Breast epithelium (tissue), 4 donors: ENCODE measurements at regions not wholly inside any gene's neighbourhood (a gene's known extent, or its start where the extent isn't known, plus 50 kb on each side); places are given as distances from the start of the nearest gene placed in this dataset.

Experiments used
- DNase-seq, 2 donors: peaks; one replicate each; pipeline ENCODE4 v3.0.0-alpha.2; 2019; ENCODE audit warnings: low spot score in 2 of 2
- H3K27ac ChIP-seq, 2 donors: fragments of 200-600 bp; sonication (generic) in 1 of 2; one replicate each; pipeline ENCODE4 v1.5.1; 2016 to 2019; ENCODE audit warnings: mild to moderate bottlenecking in 1 of 2
- H3K27me3 ChIP-seq, 2 donors: fragments of 200-600 bp; sonication (generic) in 1 of 2; one replicate each; pipeline versions ENCODE4 v1.5.1 to v1.6.0; 2017 to 2019; ENCODE audit warnings: control low read depth in 1 of 2, mild to moderate bottlenecking in 1 of 2
- H3K36me3 ChIP-seq: fragments of 200-600 bp; one replicate; pipeline ENCODE4 v1.5.1; 2019
- H3K4me1 ChIP-seq, 2 donors: fragments of 200-600 bp; sonication (generic); one replicate each; pipeline ENCODE4 v1.5.1; 2016 to 2019; ENCODE audit warnings: control low read depth in 1 of 2
- H3K4me3 ChIP-seq, 3 donors: fragments of 200-600 bp; sonication (generic); 1 replicate in 2 of 3; 2 replicates in 1 of 3; pipeline ENCODE4 v1.5.1; 2016 to 2019; ENCODE audit warnings: mild to moderate bottlenecking in 3 of 3, moderate library complexity in 2 of 3
- H3K9me3 ChIP-seq, 2 donors: fragments of 200-600 bp; sonication (generic) in 1 of 2; one replicate each; pipeline ENCODE4 v1.5.1; 2016 to 2019; ENCODE audit warnings: control low read depth in 1 of 2
- CTCF ChIP-seq, 3 donors: fragments of 450-650 bp; IDR thresholded peaks; one replicate each; pipeline ENCODE4 v1.5.1; 2016 to 2017; ENCODE audit warnings: antibody characterized with exemption in 3 of 3, mild to moderate bottlenecking in 3 of 3, moderate library complexity in 3 of 3
- POLR2A ChIP-seq: fragments of 450-650 bp; IDR thresholded peaks from one replicate; pipeline ENCODE4 v1.6.1; 2016; ENCODE audit warnings: antibody characterized with exemption, mild to moderate bottlenecking, moderate library complexity
- POLR2AphosphoS5 ChIP-seq, 3 donors: sonication (generic); formaldehyde crosslinking; IDR thresholded peaks; one replicate each; pipeline ENCODE4 v1.6.1; 2017; ENCODE audit warnings: antibody characterized with exemption in 3 of 3
- intact Hi-C: fragments of 100-400 bp; cut with DNase I; formaldehyde crosslinking; loops from one replicate; pipeline ENCODE4 v1.15.1; 2023; ENCODE audit warnings: low total_unique reads

DNA sequence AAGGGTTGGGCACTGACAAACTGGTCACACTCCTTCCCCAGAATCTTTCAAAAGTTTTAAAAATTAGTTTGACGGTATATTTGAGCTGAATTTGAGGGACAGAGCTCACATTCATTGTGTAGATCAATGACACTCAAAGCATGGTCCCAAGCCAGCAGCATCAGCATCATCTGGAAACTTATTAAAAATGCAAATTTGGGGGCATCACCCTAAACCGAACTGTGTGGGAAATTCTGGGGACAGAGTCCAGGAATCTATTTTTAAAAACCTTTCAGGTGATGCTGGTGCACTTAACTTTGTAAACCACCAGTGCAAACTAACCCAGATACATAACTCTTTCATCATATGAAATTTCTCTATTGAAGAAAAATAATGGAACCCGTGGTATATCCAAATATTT lies 58.1 kb upstream of the MTAP start:
- TF ChIP-seq POLR2AphosphoS5 (IDR thresholded peaks at IDR 0.05) (no peak), POLR2A (no peak), CTCF (IDR thresholded peaks at IDR 0.05) (no peak)
- Histone ChIP-seq H3K4me1 (no peaks in the 10 kb centered on the region), H3K27ac (no peak overlapping the region), H3K4me3 (no peak overlapping the region), H3K36me3 (no peaks in the 10 kb centered on the region), H3K27me3 (no peaks in the 10 kb centered on the region), H3K9me3 (no peaks in the 10 kb centered on the region)
- intact Hi-C loops, result no loop called here
- DNase-seq, result no peak

DNA sequence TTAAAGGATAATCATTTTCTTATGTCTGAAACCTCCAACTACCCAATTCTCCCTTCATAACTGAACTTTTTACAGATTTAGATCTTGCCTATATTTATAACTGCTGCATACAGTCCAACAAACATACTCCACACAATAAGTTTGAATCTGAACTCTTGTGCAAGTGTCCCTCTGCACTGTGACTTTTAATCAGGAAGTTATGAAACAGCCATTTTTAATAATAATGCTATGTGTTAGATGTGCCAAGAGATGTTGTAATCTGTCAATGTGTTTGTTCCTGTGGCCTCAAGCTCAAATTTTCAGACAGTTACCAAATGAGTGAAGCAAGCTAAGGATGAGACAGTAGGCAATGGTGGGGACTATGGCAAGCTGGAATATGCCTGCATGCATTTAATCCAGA lies 57.6 kb upstream of the MTAP start:
- no peak overlapping the region for H3K27ac ChIP-seq
- no peaks in the 10 kb centered on the region for H3K4me1 ChIP-seq
- H3K9me3 ChIP-seq, result no peaks in the 10 kb centered on the region
- no peak for TF ChIP-seq CTCF (IDR thresholded peaks at IDR 0.05)
- TF ChIP-seq POLR2AphosphoS5 (IDR thresholded peaks at IDR 0.05), result no peak
- no peak for TF ChIP-seq POLR2A
- no peaks in the 10 kb centered on the region for H3K27me3 ChIP-seq
- no peaks in the 10 kb centered on the region for H3K36me3 ChIP-seq
- intact Hi-C loops, result no loop called here
- H3K4me3 ChIP-seq, result no peak overlapping the region
- DNase-seq, result no peak

DNA sequence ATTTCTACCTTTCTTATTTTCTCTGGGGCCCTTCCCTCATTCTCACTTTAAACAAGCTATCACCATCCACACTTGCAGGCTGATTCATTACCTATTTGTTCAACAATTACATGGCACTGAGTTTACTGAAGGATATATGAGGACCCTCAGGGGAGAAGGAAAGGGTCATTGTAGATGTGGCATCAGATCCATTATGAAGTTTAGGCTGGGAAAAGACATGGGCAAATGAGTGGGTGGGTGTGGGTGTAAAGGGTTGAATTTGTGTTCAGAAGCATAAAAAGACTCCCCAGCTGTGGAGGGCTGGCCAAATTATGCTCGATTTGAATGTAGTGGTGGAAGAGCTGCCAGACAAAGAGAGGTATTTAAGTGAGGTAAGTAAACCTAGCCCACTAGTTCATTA lies 55.9 kb upstream of the MTAP start:
- intact Hi-C loops, result no loop called here

DNA sequence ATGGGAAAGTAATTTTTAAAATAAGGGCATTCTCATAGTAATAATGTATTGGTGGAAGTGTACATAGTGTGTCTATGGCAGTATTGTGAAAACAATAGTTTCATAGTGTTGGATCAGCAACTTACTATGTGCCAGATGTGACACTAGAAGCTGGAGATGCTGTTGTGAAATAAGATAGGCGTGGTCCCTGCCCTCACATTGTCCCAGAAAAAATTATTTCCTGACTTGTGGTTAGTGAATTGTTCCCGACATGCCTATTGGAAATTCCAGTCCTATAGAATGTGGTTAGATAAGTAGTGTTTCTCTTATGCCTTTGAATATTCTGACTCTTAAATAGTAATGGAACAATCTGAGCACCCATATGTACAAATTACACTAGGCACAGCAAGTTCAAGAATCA lies 55.3 kb upstream of the MTAP start:
- Histone ChIP-seq H3K4me3 (no peak overlapping the region), H3K9me3 (no peaks in the 10 kb centered on the region), H3K27ac (no peak overlapping the region), H3K4me1 (no peaks in the 10 kb centered on the region), H3K27me3 (no peaks in the 10 kb centered on the region), H3K36me3 (no peaks in the 10 kb centered on the region)
- intact Hi-C loops, result no loop called here
- no peak for TF ChIP-seq CTCF (IDR thresholded peaks at IDR 0.05)
- TF ChIP-seq POLR2A, result no peak
- TF ChIP-seq POLR2AphosphoS5 (IDR thresholded peaks at IDR 0.05), result no peak
- no peak for DNase-seq

More for the DNA sequence above, 55.9 kb upstream of the MTAP start:
- Histone ChIP-seq H3K9me3 (no peaks in the 10 kb centered on the region), H3K4me3 (no peak overlapping the region), H3K4me1 (no peaks in the 10 kb centered on the region), H3K27me3 (no peaks in the 10 kb centered on the region), H3K36me3 (no peaks in the 10 kb centered on the region), H3K27ac (no peak overlapping the region)
- no peak for TF ChIP-seq POLR2A
- TF ChIP-seq CTCF (IDR thresholded peaks at IDR 0.05), result no peak
- no peak for TF ChIP-seq POLR2AphosphoS5 (IDR thresholded peaks at IDR 0.05)
- DNase-seq, result no peak

DNA sequence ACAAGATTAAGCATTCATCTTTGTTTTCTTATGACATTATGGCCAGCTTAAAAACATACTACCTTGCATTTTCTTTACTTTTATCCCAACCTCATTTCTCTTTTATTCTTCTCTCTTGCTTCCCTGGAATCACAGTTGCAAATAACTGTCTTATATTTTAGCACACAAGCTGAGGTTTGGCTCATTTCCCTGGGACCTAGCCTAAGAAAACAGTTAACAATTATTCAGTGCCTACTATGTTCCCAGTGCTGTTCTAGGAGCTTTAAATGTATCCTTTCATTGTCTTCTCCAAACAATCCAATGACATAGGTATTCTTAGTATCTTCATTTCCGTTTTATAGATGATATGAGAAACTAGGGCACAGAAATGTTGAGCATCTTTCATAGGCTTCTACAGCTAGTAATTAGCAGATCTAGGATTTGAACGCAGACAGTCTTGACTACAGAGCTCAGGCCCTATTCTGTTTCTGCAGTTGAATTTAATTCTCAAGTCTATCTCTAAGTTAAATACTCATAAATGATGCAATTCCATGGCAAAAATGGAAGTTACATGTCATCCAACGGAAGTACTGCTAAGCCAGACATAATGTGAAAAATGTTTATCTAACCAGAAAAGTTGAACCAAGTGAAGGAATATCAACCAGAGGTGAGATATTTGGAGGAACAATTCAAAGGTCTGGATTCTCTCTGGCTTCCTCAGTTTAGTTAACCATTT lies 52.3 kb upstream of the MTAP start:
- no peak for DNase-seq
- Histone ChIP-seq H3K27me3 (no peaks in the 10 kb centered on the region), H3K4me3 (no peak overlapping the region), H3K27ac (no peak overlapping the region), H3K36me3 (no peaks in the 10 kb centered on the region), H3K4me1 (no peaks in the 10 kb centered on the region), H3K9me3 (no peaks in the 10 kb centered on the region)
- no peak for TF ChIP-seq CTCF (IDR thresholded peaks at IDR 0.05)
- no peak for TF ChIP-seq POLR2AphosphoS5 (IDR thresholded peaks at IDR 0.05)
- no peak for TF ChIP-seq POLR2A
- intact Hi-C loops, result no loop called here
